OCI-LY7 (cell line): ENCODE measurements at regions not wholly inside any gene's neighbourhood (a gene's known extent, or its start where the extent isn't known, plus 50 kb on each side); places are given as distances from the start of the nearest gene placed in this dataset.

Source experiments
- EZH2phosphoT487 ChIP-seq: fragments of 200-600 bp; sonication (generic); IDR thresholded peaks from 2 replicates; pipeline ENCODE4 v1.6.1; 2018; ENCODE audit warnings: low read depth, borderline replicate concordance, mild to moderate bottlenecking, mixed run types, antibody characterized with exemption, low read length, moderate library complexity, mixed read lengths
- TF ChIP-seq, protein P1 (sequence below): fragments of 200-600 bp; sonication (generic); conservative IDR thresholded peaks from 2 replicates; pipeline ENCODE4 v1.5.1; 2014; ENCODE audit warnings: mild to moderate bottlenecking, antibody characterized with exemption, low read length, moderate library complexity, mixed read lengths

DNA sequence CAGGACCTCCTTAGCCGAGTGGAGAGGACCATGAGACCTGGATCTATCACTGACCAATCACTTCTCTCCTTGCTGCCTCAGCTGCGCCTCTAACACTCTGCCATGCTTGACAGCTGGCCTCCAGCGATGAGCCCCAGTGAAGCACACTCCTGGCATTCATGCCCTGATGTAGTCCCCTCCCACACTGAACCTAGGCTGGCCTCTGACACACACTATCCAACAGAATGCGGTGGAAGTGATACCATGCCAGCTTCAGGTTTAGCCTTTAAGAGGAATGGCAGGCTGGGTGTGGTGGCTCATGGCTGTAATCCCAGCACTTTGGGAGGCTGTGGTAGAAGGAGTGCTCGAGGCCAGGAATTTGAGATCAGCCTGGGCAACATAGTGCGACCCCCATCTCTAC lies 73.7 kb upstream of the LAPTM4A start:
- TF ChIP-seq, protein P1, sequence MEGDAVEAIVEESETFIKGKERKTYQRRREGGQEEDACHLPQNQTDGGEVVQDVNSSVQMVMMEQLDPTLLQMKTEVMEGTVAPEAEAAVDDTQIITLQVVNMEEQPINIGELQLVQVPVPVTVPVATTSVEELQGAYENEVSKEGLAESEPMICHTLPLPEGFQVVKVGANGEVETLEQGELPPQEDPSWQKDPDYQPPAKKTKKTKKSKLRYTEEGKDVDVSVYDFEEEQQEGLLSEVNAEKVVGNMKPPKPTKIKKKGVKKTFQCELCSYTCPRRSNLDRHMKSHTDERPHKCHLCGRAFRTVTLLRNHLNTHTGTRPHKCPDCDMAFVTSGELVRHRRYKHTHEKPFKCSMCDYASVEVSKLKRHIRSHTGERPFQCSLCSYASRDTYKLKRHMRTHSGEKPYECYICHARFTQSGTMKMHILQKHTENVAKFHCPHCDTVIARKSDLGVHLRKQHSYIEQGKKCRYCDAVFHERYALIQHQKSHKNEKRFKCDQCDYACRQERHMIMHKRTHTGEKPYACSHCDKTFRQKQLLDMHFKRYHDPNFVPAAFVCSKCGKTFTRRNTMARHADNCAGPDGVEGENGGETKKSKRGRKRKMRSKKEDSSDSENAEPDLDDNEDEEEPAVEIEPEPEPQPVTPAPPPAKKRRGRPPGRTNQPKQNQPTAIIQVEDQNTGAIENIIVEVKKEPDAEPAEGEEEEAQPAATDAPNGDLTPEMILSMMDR: no peak
- no peak for TF ChIP-seq EZH2phosphoT487
